Left renal pelvis (tissue), 4 donors: ENCODE measurements at regions not wholly inside any gene's neighbourhood (a gene's known extent, or its start where the extent isn't known, plus 50 kb on each side); places are given as distances from the start of the nearest gene placed in this dataset.
"Not testable (repeated sequence)": the region's sequence is repeated elsewhere in the genome, so short reads cannot be mapped to it uniquely, and the experiment has no call there.

Source experiments
- DNase-seq, 4 donors: peaks; one replicate each; pipeline ENCODE4 v3.0.0-alpha.2; 2013; ENCODE audit warnings: low read depth in 4 of 4, low spot score in 3 of 4

GRCh38 chr18:75782204-75782603, 354.7 kb upstream of the SMIM21 start:
- DNase-seq, result no peak

- no peak for DNase-seq
Measured at GRCh38 chr18:75779910-75780309, 352.4 kb upstream of the SMIM21 start.

- no peak for DNase-seq
Measured at GRCh38 chr18:75779450-75779849, 351.9 kb upstream of the SMIM21 start.

DNA sequence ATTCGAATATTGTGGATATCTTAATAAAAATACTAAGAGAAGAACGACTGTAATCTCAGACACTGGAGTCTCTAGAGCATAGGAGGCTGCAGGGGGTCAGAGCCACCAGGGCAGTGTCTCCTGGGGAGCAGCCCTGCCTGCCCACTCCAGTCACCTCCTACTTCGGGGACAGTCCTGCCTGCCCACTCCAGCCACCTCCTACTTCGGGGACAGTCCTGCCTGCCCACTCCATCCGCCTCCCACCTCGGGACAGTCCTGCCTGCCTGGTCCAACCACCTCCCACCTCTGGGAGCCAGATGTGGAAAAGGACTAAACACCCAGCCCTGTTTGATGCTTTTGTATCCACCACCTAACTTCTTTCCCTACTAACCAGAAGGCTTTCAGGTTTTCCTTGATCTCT, 350.1 kb upstream of the SMIM21 start:
- no peak for DNase-seq

- no peak for DNase-seq
Measured at GRCh38 chr18:75775121-75775520, 347.6 kb upstream of the SMIM21 start.

- DNase-seq, result no peak
Measured at GRCh38 chr18:75773618-75774017, 346.1 kb upstream of the SMIM21 start.

DNA sequence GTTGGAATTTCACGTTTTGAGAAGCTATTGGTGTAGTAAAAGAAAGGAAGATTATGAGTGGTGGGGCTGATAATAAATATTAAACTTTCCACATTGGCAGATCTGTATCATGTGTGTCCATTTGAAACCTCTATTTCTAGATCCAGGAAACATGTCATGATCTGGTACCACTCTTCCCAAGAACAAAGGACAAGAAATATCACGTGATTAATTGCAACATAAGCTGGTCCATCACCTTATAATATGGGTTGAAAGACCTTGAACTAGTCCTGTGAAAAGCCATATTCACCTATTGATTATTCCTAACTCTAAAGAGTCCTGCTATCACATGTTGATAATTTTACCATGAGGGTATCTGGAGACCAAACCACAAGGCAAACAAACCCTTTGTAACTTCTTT, 335.3 kb upstream of the SMIM21 start:
- DNase-seq, result no peak

DNA sequence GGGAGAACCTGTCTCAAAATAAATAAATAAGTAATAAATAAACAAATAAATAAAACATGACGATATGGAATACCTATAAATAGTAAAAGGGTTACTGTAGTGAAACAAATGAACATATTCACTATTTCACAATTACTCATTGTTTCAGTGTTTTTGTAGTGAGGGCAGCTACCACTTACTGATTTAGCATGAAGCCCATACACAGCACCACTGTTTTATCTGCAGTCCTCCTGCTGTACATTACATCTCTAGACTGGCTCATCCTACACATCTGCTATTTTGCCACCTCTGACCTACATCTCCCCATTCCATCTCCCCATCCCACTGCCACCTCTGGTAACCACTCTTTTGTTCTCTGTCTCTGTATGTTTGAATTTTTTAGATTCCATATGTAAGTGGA, 332.7 kb upstream of the SMIM21 start:
- no peak for DNase-seq

DNA sequence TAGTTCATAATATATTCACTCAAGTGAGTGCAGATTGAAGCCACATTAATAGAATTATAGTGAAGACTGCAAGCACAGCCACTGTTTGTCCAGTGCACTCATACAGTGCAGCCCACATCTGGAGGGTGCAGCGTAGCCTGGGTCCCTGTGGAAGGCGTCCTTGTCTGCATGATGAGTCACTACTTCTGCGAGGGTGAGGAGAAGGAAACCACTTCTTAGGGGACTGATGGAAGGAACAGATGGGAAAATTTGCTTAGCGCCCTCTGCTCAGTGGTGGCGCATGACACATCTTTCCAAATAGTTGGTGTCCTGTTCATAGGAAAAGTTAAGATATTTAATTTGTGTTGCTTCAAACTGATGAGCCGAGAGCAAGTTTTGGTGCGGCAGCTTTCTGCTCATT, 330.4 kb upstream of the SMIM21 start:
- DNase-seq, result no peak

DNA sequence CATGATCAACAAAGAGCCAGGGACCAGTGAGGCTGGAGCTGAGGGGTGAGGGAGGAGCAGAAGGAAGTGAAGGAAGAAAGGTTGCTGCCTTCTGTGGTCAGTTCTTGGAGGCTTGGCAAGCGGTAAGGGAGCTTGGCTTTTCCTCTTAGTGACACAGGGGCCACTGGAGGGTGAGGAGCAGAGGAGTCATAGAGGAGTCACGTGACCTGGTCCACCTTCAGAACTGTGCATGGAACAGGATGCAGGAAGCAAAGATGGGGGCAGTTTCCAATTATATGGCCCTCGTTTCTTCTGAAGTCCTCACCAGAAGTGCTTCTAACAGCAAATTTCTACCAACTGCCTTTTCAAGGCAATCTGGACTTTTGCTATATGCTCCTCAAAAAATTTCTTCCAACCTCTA, 326.9 kb upstream of the SMIM21 start:
- DNase-seq, result no peak

DNA sequence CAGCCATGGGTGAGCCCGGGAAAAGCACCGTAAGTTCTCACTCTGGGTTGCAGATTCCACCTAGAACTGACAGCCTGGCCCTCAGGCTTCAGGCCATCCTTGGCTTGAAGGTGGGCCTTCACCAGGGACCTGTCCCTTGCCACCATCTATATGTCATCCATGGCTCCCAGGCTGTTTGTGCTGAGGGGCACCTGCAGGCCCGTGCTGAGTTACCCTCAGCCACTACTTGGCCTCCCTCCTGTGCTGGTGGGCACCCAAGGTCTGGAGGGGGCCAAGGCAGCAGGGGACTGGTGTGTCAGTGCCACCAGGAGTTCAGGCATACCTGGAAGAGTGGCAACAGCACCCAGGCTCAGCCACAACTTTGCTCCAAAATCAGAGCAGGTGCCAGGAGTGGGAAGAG, 326.2 kb upstream of the SMIM21 start:
- no peak for DNase-seq

GRCh38 chr18:75752740-75753263, 325.3 kb upstream of the SMIM21 start:
- DNase-seq, result no peak

DNA sequence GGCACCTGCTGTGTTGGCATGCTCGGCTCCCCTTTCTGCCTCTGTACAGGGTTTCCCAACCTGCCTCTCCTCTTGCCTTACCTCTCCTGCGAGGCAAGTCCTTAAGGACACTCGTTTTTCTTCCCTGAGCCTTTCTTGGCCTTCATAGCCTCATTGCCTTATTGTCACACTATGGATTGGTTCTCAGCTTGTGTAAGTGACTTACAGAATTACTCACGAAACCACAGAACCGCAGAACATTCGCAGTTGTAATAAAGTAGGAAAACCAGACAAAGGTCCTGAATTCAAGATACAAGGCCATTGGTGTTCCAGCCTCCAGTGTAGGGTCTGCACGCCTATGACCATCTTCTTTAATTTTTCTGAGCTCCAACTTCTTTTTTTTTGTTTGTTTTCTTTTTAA, 317.6 kb upstream of the SMIM21 start:
- DNase-seq, result no peak

DNA sequence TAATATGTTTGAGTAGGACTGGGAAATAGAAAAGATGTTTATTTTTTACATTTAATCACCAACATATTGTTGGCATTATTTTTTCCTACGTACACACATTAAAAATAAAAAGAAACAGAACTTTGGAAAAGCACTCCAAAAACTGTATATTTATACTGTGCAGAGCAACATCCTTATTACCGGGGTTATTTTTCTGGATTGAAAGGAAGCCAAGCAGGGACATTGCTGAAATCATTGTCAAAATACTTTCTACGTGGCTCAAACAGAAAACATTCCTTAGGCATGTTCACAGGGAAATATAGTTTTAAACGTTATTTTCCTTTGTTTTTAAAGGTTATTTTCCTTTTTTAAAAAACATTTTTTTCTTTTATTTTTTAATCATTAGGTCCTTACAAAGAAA, 315.0 kb upstream of the SMIM21 start:
- no peak for DNase-seq

GRCh38 chr18:75739682-75740081, 312.2 kb upstream of the SMIM21 start:
- DNase-seq, result no peak

- DNase-seq, result no peak
Measured at GRCh38 chr18:75735291-75735690, 307.8 kb upstream of the SMIM21 start.

- no peak for DNase-seq
Measured at GRCh38 chr18:75730249-75730648, 302.7 kb upstream of the SMIM21 start.

- no peak for DNase-seq
Measured at GRCh38 chr18:75728621-75729020, 301.1 kb upstream of the SMIM21 start.

DNA sequence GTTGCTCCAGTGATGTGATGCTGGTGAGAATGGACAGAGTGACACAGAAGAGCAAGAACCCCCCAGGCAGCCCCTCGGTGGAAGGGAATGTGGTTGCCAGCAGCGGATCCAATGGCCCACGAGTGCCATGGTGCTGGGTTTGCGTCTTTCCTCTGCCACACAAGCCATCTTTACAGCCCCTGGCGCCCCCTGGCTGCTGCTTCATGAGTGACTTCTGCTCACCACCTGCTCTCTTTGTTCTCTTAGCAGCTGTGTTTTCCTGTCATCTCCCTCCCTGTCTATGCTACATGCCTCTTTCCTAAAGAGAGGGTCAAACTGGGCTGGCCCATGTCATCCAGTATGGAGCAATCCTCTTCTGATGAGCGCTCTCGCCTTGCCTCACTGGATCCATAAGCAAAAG, 300.0 kb upstream of the SMIM21 start:
- DNase-seq, result no peak

DNA sequence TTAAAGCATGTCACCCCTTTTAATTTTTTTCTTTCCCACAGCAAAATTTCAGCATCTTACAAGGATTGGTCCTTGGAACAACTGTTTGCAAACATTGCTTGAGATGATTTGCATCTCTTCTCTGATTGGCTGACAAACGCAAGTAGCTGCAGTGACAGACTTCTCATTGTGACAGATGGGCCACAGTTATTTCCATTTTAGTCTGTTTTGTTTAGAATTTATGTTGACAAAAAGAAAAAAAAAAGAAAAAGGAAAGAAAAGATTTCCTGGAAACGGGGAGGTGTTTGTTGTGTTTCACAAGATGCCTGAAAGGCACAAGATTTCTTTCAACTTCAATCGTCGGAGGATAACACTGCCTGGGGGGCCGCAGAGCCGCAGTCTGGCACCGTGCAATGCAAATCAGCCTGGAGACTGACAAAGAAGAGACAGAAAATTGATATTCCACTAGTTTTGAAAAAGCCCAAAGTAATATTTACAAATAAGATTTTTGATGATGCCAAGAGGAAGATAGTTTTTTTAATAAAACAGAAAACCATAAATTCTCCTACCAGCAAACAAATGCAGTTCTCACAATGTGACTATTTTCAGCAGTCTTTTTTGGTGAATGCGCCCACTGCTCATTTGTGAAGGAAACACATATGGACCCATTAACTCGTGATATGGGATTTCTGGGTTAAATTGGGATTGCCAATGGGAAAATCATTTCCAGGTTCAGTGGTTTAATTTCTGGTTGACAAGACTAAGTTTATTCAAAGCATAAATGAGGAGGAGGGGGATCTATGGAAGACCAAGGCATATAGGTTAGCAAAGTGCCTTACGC, 296.2 kb upstream of the SMIM21 start:
- DNase-seq, result no peak

- no peak for DNase-seq
Measured at GRCh38 chr18:75714766-75715165, 287.3 kb upstream of the SMIM21 start.

DNA sequence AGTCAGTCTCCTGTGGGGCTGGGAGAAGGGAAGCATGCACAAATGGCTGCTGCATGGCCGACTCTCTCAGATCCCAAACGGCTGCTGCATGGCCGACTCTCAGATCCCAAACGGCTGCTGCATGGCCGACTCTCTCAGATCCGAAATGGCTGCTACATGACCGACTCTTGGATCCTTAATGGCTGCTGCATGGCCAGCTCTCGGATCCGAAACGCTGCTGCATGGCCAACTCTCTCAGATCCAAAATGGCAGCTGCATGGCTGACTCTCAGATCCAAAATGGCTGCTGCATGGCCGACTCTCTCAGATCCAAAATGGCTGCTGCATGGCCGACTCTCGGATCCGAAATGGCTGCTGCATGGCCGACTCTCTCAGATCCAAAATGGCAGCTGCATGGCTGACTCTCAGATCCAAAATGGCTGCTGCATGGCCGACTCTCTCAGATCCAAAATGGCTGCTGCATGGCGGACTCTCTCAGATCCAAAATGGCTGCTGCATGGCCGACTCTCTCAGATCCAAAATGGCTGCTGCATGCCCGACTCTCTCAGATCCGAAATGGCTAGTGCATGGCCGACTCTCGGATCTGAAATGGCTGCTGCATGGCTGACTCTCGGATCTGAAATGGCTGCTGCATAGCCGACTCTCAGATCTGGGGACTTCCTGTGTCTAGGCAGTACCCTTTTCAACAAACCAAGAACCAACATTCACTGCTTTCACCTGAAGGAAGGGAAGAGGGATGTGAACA, 284.8 kb upstream of the SMIM21 start:
- not testable (repeated sequence) for DNase-seq
